HG03521 (cell line): ENCODE measurements at regions not wholly inside any gene's neighbourhood (a gene's known extent, or its start where the extent isn't known, plus 50 kb on each side); places are given as distances from the start of the nearest gene placed in this dataset.

Source experiments
- ATAC-seq: cut with Tn5 transposase; IDR thresholded peaks from one replicate; pipeline ENCODE4 v1.9.1; 2021; ENCODE audit warnings: mild to moderate bottlenecking, moderate library complexity; ENCODE audit not compliant: unreplicated experiment

GRCh38 chr10:43864656-43865055 lies 216.0 kb upstream of the ZNF32 start:
- no peak for ATAC-seq

GRCh38 chr10:43863859-43864591 lies 215.3 kb upstream of the ZNF32 start:
- ATAC-seq, result no peak

- ATAC-seq, result no peak
Measured at GRCh38 chr10:43863270-43863669, 214.6 kb upstream of the ZNF32 start.

- no peak for ATAC-seq
Measured at GRCh38 chr10:43862756-43863155, 214.1 kb upstream of the ZNF32 start.

GRCh38 chr10:43861966-43862751 lies 213.5 kb upstream of the ZNF32 start:
- no peak for ATAC-seq

GRCh38 chr10:43859016-43859525 lies 210.4 kb upstream of the ZNF32 start:
- ATAC-seq, result no peak

- no peak for ATAC-seq
Measured at GRCh38 chr10:43857931-43858315, 209.2 kb upstream of the ZNF32 start.

- no peak for ATAC-seq
Measured at GRCh38 chr10:43857206-43857930, 208.7 kb upstream of the ZNF32 start.

- ATAC-seq, result no peak
Measured at GRCh38 chr10:43856299-43856698, 207.6 kb upstream of the ZNF32 start.

- ATAC-seq, result no peak
Measured at GRCh38 chr10:43855667-43856210, 207.1 kb upstream of the ZNF32 start.

- no peak for ATAC-seq
Measured at GRCh38 chr10:43854007-43854406, 205.3 kb upstream of the ZNF32 start.

- no peak for ATAC-seq
Measured at GRCh38 chr10:43853369-43853768, 204.7 kb upstream of the ZNF32 start.

GRCh38 chr10:43852644-43853214 lies 204.0 kb upstream of the ZNF32 start:
- no peak for ATAC-seq

GRCh38 chr10:43852149-43852548 lies 203.5 kb upstream of the ZNF32 start:
- ATAC-seq, result no peak

GRCh38 chr10:43851030-43851429 lies 202.3 kb upstream of the ZNF32 start:
- ATAC-seq, result no peak

GRCh38 chr10:43849551-43849950 lies 200.9 kb upstream of the ZNF32 start:
- no peak for ATAC-seq

GRCh38 chr10:43846968-43847367 lies 198.3 kb upstream of the ZNF32 start:
- no peak for ATAC-seq

GRCh38 chr10:43846187-43846680 lies 197.6 kb upstream of the ZNF32 start:
- no peak for ATAC-seq

GRCh38 chr10:43845121-43845520 lies 196.4 kb upstream of the ZNF32 start:
- no peak for ATAC-seq

- ATAC-seq, result no peak
Measured at GRCh38 chr10:43844221-43844620, 195.5 kb upstream of the ZNF32 start.
